ENCODE measurements at regions not wholly inside any gene's neighbourhood (a gene's known extent, or its start where the extent isn't known, plus 50 kb on each side); places are given as distances from the start of the nearest gene placed in this dataset.
"Not testable (repeated sequence)": the region's sequence is repeated elsewhere in the genome, so short reads cannot be mapped to it uniquely, and the experiment has no call there.

DNA sequence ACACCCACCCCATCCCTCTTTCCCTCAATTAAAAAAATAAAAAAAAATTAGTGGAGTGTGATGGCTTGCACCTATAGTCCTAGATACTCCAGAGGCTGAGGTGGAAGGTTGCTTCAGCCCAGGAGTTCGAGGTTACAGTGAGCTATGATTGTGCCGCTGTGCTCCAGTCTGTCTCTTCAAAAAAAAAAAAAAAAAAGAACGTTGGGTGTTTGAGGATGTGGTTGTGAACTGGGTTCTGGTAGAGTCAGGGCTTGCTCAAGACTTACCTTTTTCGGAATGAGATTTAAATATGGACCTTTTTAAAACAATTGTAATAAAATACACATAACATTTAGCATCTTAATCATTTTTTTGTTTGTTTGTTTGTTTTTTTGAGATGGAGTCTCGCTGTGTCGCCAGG, 211.9 kb downstream of the OR2B2 start:
- Histone ChIP-seq H3K9ac (ENCODE audit: low read length) (no peak overlapping the region), H4K20me1 (ENCODE audit: low read length) (no peaks in the 10 kb centered on the region), H3F3A (ENCODE audit: low read length, unreplicated experiment) (no peaks in the 10 kb centered on the region), H3K27ac (ENCODE audit: low read length) (no peak overlapping the region), H3K9me3 (ENCODE audit: low read length) (no peaks in the 10 kb centered on the region), H3K4me1 (ENCODE audit: insufficient read depth, low read length) (no peaks in the 10 kb centered on the region), H2AFZ (ENCODE audit: low read length) (no peak overlapping the region), H3K36me3 (ENCODE audit: low read depth, low read length) (0 out of 2 replicates have a peak, but pooled peaks cover 4% of the 10 kb centered on the region), H3K9me2 (replicated peaks; ENCODE audit: low read length) (no peaks in the 10 kb centered on the region), H3K4me3 (ENCODE audit: low read length) (no peak overlapping the region), H3K27me3 (ENCODE audit: low read length) (no peaks in the 10 kb centered on the region), H3K79me2 (ENCODE audit: low read length) (peaks cover 11% of the 10 kb centered on the region), H3K4me2 (ENCODE audit: low read length) (no peak overlapping the region)
- TF ChIP-seq EZH2phosphoT487 (IDR thresholded peaks at IDR 0.05; ENCODE audit: borderline replicate concordance, low read length): no peak
- TF ChIP-seq, protein P1, sequence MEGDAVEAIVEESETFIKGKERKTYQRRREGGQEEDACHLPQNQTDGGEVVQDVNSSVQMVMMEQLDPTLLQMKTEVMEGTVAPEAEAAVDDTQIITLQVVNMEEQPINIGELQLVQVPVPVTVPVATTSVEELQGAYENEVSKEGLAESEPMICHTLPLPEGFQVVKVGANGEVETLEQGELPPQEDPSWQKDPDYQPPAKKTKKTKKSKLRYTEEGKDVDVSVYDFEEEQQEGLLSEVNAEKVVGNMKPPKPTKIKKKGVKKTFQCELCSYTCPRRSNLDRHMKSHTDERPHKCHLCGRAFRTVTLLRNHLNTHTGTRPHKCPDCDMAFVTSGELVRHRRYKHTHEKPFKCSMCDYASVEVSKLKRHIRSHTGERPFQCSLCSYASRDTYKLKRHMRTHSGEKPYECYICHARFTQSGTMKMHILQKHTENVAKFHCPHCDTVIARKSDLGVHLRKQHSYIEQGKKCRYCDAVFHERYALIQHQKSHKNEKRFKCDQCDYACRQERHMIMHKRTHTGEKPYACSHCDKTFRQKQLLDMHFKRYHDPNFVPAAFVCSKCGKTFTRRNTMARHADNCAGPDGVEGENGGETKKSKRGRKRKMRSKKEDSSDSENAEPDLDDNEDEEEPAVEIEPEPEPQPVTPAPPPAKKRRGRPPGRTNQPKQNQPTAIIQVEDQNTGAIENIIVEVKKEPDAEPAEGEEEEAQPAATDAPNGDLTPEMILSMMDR (conservative IDR thresholded peaks at IDR 0.05; ENCODE audit: low read depth, low read length): no peak
- no peak for TF ChIP-seq EZH2 (IDR thresholded peaks at IDR 0.05; ENCODE audit: low read length, unreplicated experiment)
- DNase-seq (no peak), ATAC-seq (no peak)
- intact Hi-C loops (cut with micrococcal nuclease): no loop called here
- no TSS peak for BruUV-seq (replicated peaks)
- CTCF ChIA-PET: no interaction called here
- POLR2A ChIA-PET (ENCODE audit: unreplicated experiment): no interaction called here

DNA sequence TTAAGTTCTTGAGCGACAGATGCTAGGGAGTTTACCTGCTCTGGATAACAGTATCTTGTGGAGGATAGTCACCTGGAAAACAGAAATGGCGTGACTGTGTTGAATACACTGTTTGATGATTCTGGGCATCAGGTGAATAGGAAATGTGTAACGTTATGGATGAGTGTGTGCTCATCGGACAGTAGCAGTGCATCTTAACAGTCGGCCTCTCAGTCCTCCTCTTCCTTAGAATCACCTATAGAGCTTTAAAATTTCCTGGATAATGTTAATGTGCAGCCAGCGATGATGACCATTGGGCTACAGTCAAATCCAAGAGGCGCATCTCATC, 217.7 kb downstream of the OR2B2 start:
- ChIA-PET CTCF (interaction anchor here (0.6 kb wide), 1 partner anchor 101 kb away, joined by 12 read pairs; no protein-coding TSS in a partner anchor), POLR2A (ENCODE audit: unreplicated experiment) (no interaction called here)
- peak overlapping the region; percentile 94 for H3K4me3 ChIP-seq (ENCODE audit: low read length)
- peak overlapping the region; percentile 90 for H3K4me2 ChIP-seq (ENCODE audit: low read length)
- peak overlapping the region; percentile 100 for H2AFZ ChIP-seq (ENCODE audit: low read length)
- no peaks in the 10 kb centered on the region for H3K9me2 ChIP-seq (replicated peaks; ENCODE audit: low read length)
- peaks cover 9% of the 10 kb centered on the region; the same call in 1 of the 2 replicates for H3K4me1 ChIP-seq (ENCODE audit: insufficient read depth, low read length)
- no peak; the same call in 1 of the 2 replicates for ATAC-seq
- no peak for DNase-seq
- H3K9me3 ChIP-seq (ENCODE audit: low read length): no peaks in the 10 kb centered on the region
- peaks cover 25% of the 10 kb centered on the region for H3K79me2 ChIP-seq (ENCODE audit: low read length)
- H3K9ac ChIP-seq (ENCODE audit: low read length): peak overlapping the region; percentile 79
- peak overlapping the region; percentile 73 for H3K27ac ChIP-seq (ENCODE audit: low read length)
- no peaks in the 10 kb centered on the region for H4K20me1 ChIP-seq (ENCODE audit: low read length)
- H3K27me3 ChIP-seq (ENCODE audit: low read length): no peaks in the 10 kb centered on the region
- no TSS peak for BruUV-seq (replicated peaks)
- TF ChIP-seq, protein P1 (conservative IDR thresholded peaks at IDR 0.05; ENCODE audit: low read depth, low read length): no peak
- TF ChIP-seq EZH2phosphoT487 (IDR thresholded peaks at IDR 0.05; ENCODE audit: borderline replicate concordance, low read length) (no peak), EZH2 (IDR thresholded peaks at IDR 0.05; ENCODE audit: low read length, unreplicated experiment) (no peak)
- H3F3A ChIP-seq (ENCODE audit: low read length, unreplicated experiment): no peaks in the 10 kb centered on the region
- intact Hi-C loops (cut with micrococcal nuclease): no loop called here
- no peaks in the 10 kb centered on the region for H3K36me3 ChIP-seq (ENCODE audit: low read depth, low read length)

DNA sequence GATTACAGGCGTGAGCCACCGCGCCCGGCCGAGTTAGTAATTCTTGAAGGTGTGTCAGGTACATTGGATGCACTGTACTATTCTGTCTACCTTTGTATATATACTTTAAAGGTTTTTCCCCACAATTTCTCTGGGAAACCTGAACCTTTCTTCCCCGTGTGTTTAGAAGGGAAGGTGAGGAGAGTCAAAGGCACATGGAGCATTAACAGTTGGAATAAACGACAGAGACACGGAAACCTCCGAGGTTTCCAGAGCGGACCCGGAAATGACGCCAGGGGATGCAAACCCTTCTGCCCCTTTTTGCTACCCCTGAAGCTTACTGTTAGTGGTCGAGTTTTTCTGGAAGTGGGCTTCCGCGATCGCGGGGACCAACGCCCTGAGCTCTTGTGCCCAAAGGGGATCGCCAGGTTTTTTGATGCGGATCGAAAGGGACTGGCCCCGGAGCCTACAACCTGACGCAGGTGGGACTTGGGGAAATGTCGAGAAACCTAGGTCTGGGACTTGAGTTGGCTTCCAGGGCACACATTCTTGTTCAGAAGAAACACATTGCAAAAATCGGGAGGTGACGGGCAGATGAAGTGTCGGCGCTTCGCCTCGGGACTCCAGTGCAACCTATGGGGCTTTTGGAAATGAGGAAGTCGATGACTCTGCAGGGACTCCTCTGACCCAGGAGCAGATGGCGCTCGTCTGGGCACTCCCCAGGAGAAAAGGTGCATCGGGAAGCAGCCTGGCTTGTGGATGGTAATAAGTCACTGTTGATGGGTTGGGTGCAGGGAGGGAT, 218.2 kb downstream of the OR2B2 start:
- peak overlapping the region; percentile 94 for H3K4me3 ChIP-seq (ENCODE audit: low read length)
- H3K9ac ChIP-seq (ENCODE audit: low read length): peak overlapping the region; percentile 79
- H3K9me2 ChIP-seq (replicated peaks; ENCODE audit: low read length): no peaks in the 10 kb centered on the region
- no peaks in the 10 kb centered on the region for H4K20me1 ChIP-seq (ENCODE audit: low read length)
- H3F3A ChIP-seq (ENCODE audit: low read length, unreplicated experiment): no peaks in the 10 kb centered on the region
- H3K4me2 ChIP-seq (ENCODE audit: low read length): peak overlapping the region; percentile 90
- ATAC-seq (peak; percentile 89), DNase-seq (peak; percentile 53)
- no peak for TF ChIP-seq EZH2 (IDR thresholded peaks at IDR 0.05; ENCODE audit: low read length, unreplicated experiment)
- TF ChIP-seq, protein P1 (conservative IDR thresholded peaks at IDR 0.05; ENCODE audit: low read depth, low read length): peak; percentile 35; the same call in 1 of the 2 replicates
- H3K27ac ChIP-seq (ENCODE audit: low read length): peak overlapping the region; percentile 73
- peak overlapping the region; percentile 100 for H2AFZ ChIP-seq (ENCODE audit: low read length)
- ChIA-PET CTCF (interaction anchor here (0.6 kb wide), 1 partner anchor 102 kb away, joined by 12 read pairs; no protein-coding TSS in a partner anchor), POLR2A (ENCODE audit: unreplicated experiment) (no interaction called here)
- BruUV-seq (replicated peaks): TSS peak; percentile 80
- peaks cover 9% of the 10 kb centered on the region; the same call in 1 of the 2 replicates for H3K4me1 ChIP-seq (ENCODE audit: insufficient read depth, low read length)
- H3K79me2 ChIP-seq (ENCODE audit: low read length): peaks cover 25% of the 10 kb centered on the region
- H3K36me3 ChIP-seq (ENCODE audit: low read depth, low read length): no peaks in the 10 kb centered on the region
- H3K27me3 ChIP-seq (ENCODE audit: low read length): no peaks in the 10 kb centered on the region
- intact Hi-C loops (cut with micrococcal nuclease): no loop called here
- no peaks in the 10 kb centered on the region for H3K9me3 ChIP-seq (ENCODE audit: low read length)

DNA sequence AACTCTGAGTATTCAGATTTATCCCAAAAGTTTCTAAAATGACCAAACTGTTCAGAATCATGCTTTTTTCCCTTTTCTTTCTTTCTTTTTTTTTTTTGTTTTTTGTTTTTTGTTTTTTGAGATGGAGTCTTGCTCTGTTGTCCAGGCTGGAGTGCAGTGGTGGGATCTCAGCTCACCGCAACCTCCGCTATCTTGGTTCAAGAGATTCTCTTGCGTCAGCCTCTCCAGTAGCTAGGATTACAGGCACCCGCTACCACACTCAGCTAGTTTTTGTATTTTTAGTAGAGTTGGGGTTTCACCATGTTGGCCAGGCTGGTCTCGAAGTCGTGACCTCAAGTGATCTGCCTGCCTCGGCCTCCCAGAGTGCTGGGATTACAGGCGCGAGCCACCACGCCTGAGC, 219.2 kb upstream of the ZNF184 start:
- H3F3A ChIP-seq (ENCODE audit: low read length, unreplicated experiment); H3K27me3 ChIP-seq (ENCODE audit: low read length); H3K9ac ChIP-seq (ENCODE audit: low read length); H3K36me3 ChIP-seq (ENCODE audit: low read depth, low read length); BruUV-seq (replicated peaks); H3K4me1 ChIP-seq (ENCODE audit: insufficient read depth, low read length); H3K9me3 ChIP-seq (ENCODE audit: low read length); H3K9me2 ChIP-seq (replicated peaks; ENCODE audit: low read length); H3K4me2 ChIP-seq (ENCODE audit: low read length); H2AFZ ChIP-seq (ENCODE audit: low read length); ATAC-seq; CTCF ChIA-PET; H3K27ac ChIP-seq (ENCODE audit: low read length); H3K4me3 ChIP-seq (ENCODE audit: low read length); H4K20me1 ChIP-seq (ENCODE audit: low read length); intact Hi-C loops (cut with micrococcal nuclease); DNase-seq: not testable (repeated sequence)
- POLR2A ChIA-PET (ENCODE audit: unreplicated experiment): interaction anchor here (0.6 kb wide), 1 partner anchor 62 kb away, joined by 4 read pairs; no protein-coding TSS in a partner anchor
- H3K79me2 ChIP-seq (ENCODE audit: low read length): peaks cover 25% of the 10 kb centered on the region

Data from PC-3 (cell line).